HG02798 (cell line): ENCODE measurements at regions not wholly inside any gene's neighbourhood (a gene's known extent, or its start where the extent isn't known, plus 50 kb on each side); places are given as distances from the start of the nearest gene placed in this dataset.
"Not testable (repeated sequence)": the region's sequence is repeated elsewhere in the genome, so short reads cannot be mapped to it uniquely, and the experiment has no call there.

Experiments
- ATAC-seq: cut with Tn5 transposase; IDR thresholded peaks from one replicate; pipeline ENCODE4 v1.9.1; 2021; ENCODE audit warnings: mild to moderate bottlenecking; ENCODE audit not compliant: unreplicated experiment, poor library complexity

DNA sequence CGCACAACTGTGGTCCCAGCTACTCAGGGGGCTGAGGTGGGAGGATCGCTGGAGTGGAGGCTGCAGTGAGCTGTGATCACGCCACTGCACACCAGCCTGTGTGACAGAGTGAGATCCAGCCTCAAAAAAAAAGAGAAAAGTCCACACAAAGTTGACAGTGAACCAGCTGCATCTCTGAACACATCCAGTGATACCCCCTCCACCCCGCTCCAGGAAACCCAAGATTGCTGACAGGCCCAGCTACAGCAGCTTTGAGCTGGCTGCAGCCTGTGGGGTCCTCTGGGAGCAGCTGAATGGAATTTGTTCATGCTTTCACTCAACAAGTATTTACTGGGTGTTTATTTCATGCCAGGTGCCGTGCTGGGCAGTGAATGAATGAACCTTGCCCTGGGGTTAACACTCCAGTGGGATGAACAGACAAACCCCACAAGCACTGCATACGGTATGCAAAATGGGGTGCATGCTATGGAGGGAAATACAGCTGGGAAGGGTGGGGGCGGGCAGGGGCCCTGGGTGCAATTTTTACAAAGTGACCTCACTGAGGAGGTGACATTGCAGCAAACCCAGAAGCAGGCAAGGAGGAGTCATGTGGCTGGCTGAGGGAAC is 170.9 kb downstream of the GOSR1 start:
- not testable (repeated sequence) for ATAC-seq

DNA sequence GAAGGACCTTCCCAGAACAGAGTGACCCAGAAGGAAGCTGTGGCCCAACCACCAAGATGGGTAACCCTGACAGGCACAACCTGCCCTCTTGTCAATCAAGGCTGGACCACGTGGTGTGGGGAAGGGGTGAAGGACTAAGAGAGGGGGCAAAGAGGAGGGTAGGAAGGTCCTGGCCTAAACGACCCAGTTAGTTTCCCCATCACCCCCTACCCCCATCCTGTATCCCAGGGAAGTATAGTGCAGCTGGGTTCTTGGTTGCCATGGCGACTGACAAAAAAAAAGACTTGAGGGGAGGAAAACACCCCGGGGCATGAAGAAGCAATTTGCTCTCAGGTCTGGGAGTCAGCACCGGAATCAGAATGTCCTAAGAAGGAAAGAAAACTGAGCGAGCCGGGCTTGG is 168.7 kb downstream of the GOSR1 start:
- ATAC-seq: not testable (repeated sequence)

DNA sequence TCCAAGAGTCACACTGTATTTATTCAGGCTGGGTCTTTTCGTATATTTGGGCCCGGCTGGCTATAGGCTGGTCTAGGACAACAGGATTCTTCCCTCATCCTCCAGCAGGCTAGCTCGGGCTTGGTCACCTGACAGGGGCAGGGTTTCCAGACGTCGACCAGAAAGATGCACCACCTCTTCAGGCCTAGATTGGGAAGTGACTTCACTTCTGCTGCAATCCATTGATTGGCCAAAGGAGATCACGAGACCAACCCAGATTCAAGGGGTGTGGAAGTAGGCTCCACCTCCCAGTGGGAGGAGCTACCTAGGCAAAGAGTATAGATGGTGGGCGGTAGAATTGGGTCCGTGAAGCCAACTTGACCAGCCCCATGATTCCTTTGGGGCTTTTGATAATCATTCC is 167.5 kb downstream of the GOSR1 start:
- not testable (repeated sequence) for ATAC-seq

DNA sequence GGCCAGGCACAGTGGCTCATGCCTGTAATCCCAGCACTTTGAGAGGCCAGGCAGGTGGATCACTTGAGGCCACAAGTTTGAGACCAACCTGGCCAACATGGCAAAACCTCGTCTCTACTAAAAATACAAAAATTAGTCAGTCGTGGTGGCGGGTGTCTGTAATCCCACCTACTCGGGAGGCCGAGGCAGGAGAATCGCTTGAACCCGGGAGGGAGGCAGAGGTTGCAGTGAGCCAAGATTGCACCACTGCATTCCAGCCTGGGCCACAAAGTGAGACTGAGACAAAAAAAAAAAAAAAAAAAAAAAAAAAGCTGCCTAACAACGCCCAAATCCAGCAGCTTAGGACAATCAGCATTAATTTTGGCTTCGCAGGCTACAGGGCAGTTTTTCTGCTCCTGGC is 167.1 kb downstream of the GOSR1 start:
- not testable (repeated sequence) for ATAC-seq

DNA sequence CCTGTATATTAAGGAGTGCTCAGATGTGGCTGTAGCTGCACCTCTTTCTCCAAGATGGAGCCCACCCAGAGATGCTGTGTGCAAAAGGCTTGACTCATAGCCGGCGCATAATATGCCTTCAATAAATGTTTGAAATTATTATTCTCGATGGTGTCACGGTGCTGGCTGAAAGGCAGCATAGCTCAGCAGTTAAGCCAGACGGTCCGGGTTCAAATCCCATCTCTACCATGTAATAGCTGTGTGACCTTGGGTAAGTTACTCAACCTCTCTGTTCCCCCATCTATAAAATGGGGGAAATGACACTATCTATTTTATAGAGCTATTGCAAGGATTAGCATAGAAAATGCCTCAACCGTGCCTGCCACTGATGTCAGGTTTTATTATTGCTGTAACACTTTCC is 164.2 kb downstream of the GOSR1 start:
- not testable (repeated sequence) for ATAC-seq

DNA sequence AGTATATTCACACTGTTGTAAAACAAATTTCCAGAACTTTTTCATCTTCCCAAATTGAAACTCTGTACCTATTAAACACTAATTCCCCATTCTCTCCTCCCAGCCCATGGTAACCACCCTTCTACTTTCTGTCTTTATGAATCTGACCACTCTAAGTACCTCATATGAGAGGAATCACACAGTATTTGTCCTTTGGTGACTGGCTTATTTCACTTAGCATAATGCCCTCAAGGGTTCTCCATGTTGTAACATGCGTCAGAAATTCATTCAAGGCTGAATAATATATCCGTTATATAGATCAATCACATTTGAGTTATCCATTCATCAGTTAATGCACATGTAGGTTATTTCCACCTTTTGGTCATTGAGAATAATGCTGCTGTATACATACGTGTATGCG is 162.2 kb downstream of the GOSR1 start:
- not testable (repeated sequence) for ATAC-seq

DNA sequence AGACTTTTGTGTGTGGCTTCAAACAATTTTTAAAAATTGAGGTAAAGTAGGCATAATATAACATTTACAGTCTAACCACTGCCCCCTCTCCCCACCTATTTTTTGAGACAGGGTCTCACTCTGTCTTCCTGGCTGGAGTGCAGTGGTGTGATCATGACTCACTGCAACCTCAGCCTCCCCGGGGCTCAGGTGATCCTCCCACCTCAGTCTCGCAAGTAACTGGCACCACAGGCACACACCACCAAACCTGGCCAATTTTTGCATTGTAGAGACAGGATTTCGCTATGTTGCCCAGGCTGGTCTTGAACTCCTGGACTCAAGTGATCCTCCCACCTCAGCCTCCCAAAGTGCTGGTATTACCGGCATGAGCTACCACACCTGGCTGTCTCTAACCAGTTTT is 161.8 kb downstream of the GOSR1 start:
- ATAC-seq: not testable (repeated sequence)

DNA sequence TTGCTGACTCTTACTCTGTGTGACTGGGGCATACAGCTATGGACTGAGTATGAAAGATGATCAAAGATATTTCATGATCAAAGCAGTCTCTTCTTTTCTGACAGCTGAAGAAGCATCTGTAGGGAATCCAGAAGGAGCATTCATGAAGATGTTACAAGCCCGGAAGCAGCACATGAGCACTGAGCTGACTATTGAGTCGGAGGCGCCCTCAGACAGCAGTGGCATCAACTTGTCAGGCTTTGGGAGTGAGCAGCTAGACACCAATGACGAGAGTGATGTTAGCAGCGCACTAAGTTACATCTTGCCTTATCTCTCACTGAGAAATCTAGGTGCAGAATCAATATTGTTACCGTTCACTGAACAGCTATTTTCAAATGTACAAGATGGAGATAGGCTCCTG is 154.4 kb downstream of the GOSR1 start:
- not testable (repeated sequence) for ATAC-seq

DNA sequence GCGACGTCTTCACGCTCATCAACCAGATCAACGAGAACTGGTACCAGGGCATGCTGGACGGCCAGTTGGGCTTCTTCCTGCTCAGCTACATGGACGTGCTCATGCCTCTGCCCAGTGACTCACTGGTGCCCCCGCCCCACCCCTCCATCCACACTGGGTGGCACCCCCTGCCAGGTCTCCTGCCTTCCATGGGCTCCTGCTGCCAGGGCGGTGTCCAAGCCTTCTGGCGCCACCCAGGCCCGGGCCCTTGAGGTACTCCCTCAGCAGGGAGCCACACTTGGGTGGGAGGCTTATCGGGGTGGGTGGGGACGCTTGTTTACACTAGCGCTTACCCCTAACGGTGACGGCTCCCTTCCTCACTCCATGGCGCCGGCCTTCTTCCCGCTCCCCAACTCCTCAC is 148.2 kb downstream of the GOSR1 start:
- not testable (repeated sequence) for ATAC-seq

DNA sequence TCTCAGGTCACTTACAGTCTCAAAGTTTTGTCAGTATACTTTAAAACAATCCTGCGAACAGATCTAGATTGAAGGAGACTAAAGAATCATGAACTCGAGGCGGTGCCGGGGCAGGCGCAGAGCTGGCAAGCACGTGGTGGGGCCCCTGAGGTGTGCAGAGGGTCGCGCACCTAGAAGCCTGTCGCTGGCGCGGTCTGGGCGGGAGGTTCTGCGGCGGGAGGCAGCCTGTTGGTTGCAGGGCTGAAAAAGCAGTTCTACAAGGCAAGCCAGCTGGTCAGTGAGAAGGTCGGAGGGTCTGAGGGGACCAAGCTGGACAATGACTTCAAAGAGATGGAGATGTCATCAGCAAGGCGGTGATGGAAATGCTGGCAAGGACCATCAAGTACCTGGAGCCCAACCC is 147.0 kb downstream of the GOSR1 start:
- not testable (repeated sequence) for ATAC-seq

DNA sequence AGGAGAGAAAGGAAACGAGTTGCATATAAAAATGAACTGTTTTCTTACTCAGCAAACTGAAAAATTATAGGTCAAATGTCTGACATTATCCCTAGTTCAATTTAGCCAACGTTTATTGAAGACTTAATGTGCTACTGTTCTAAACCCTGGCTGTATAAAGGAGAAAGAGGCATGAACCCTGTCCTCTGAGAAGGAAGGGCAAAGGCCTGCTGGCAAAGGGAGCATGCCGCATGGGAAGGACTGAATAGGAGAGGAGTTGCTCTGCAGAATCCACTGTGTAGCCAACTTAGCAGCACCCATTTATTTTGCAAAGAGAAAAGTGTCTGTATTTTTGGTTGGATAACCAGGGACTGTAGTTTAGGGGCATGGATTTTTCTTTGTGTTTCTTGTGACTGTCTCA is 132.5 kb downstream of the GOSR1 start:
- not testable (repeated sequence) for ATAC-seq

DNA sequence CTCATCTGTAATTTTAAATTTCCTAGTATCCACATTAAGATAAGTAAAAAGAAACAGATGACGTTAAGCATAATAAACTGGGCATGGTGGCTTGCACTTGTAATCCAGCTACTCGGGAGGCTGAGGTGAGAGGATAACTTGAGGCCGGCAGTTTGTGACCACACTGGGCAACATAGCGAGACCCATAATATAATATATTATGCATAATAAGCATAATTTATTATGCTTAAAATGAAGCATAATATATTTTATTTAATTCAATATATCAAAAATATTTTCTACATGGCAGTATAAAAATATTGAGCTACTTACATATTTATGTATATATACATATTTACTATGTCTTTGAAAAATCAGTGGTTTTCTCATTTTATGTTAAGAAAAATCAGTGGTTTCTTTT is 128.3 kb downstream of the GOSR1 start:
- ATAC-seq: no peak

DNA sequence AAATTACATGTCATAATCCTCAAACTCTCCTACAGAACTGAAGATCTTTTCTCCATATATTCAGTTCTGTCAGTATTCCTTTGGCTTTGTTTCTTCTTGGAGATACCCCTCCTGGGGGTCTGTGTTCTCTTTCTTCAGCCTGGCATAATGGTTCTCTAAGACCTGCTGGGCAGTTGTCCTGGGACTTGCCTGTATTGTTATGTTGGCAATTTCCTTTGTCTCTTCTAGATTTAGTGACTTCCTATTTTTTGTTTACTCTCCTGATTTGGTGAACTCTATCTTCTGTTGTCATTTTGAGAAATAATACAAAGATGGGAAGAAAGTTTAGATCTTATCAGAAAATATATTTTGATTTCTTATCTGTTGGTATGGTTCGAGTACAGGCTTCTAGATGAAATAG is 127.8 kb downstream of the GOSR1 start:
- ATAC-seq: no peak

DNA sequence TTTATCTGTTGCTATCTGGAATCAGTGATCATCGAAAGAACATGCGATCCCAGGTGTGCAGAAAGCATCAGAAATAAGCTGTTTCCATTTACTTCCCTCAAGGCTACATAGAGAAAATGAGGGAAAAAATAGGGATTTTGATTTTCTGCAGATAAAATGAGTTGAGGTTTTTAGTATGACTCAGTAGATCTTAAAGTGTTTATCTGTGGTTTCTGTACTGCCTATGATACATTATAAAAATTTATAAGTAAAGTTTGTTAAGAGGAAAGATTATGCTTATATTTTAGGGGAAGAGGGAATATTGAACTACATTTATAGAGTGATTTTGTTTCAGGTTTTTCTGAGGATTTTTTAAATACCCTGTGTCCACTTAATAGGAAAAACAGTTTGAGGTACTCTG is 125.2 kb downstream of the GOSR1 start:
- not testable (repeated sequence) for ATAC-seq

DNA sequence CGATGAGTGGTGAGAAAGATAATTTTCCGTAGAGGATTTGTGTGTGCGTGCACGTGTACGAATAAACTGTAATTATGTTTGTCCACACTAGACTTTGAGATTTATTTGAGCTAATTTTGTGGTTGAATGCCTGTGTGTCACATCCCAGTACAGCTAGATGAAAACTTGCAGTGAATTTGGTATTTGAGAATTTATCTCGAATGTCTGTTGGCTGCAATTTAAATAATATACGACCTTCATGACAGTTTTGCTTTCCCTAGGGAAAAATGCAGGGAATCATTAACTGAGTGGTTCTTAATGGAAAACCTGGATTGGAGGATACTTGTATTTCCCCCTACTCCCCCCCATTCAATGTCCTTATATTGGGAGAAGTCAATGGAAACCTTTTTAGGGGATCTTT is 124.8 kb downstream of the GOSR1 start:
- not testable (repeated sequence) for ATAC-seq

DNA sequence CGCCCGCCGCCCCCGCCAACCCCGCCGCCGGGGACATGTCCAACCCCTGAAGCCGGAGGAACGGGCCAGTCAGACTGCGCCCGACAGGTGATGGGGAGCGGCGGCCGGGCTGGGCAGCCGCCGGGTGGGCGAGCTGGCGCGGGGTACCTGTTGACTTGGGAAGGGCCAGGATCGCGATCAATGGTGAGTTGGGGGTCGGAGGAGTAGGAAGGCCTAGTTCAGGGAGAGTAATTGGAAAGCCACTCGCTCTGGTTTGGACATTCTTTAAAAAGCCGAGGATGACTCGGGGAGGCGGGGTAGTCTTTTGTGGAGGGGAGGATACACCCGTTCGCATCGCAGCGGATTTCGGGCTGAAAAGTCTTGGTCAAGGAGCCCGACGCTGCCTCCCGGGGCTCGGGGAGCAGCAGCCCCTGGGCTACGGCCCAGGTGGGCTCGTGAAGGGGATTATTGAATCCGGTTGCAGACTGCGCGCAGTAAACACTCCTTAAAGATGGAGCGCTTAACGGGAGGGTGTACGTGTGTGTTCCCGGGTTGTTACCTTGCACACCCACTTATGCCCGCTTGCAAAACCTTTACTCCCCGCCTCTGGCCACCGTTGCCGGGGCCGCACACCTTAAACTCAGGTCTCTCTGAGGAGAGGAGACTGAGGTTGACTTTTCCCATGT is 123.8 kb downstream of the GOSR1 start:
- peak; percentile 9 for ATAC-seq

DNA sequence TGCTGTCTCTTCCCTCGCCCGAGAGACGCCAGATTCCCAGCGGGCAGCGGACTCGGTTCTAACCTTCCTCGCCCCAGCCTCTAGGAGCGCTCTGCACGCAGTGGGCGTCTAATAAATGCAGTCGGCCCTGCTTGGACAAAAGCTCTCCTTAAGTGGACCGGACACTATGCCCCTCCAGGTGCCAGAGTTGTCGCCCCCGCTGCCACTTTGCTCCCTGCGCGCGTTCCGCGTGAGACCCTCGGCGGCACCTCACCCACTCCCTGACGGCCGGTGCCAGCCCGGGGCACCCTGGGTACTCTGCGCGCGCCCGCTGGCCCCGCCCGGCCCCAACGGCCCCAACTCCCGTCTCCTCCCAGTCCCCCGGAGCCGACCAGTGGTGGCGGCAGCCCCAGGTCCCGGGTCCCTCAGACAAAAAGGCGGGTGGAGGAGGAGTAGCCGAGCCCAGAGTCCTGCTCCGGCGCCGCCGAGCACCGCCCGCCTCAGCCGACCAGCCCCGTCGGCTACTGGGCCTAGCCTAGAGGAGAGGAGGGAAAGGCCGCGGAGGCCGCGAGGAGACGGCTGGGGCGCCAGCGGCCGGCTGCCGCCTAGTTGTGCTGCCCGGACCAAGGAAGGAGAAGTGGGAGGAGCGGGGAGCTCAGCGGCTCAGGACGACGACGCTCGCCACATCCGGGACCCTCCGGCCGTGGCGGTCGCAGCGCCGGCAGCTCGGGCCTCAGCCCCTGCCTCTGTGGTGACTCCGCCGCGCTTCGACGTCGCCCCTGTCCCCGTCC is 123.0 kb downstream of the GOSR1 start:
- ATAC-seq: peak; percentile 87

DNA sequence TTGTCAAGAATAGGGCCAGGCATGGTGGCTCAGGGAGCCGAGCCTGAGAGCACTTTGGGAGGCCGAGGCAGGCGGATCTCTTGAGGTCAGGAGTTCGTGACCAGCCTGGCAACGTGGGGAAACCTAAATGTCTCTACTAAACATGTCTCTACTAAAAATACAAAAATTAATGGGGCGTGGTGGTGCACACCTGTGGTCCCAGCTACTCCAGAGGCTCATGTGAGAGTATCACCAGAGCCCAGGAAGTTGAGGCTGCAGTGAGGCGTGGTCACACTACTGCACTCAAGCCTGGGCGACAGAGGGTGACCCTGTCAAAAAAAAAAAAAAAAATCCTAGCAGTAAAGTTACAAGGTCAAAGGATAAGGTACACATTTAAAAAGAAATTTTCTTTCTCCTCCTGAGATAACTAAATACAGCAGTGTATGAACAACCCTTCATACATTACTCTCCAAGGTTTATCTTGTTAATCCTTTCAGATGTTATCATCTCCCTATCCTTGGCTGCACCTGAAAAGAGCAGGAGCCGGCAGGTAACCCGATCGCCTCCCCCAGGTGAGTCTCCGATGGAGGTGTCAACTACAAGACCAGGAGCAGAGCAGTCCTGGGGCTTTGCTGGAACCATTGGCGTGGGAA is 122.3 kb downstream of the GOSR1 start:
- ATAC-seq: no peak

DNA sequence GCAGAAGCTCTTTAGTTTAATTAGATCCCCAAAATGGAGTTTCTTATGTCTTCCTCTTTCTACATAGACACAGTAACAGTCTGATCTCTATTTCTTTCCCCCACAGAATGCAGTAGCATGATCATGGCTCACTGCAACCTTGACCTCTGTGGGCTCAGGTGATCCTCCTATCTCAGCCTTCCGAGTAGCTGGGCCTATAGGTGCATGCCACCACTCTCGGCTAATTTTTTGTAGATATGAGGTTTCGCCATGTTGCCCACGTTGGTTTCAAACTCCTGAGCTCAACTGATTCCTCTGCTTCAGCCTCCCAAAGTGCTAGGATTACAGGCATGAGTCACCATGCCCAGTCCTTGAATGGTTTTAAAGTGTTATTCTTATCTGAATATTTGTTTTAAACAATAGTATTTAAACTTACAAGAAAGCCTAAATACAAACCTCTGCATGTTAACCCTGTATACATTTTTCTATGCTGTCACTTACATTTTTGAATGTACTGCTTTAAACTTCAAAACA is 120.6 kb downstream of the GOSR1 start:
- no peak for ATAC-seq

DNA sequence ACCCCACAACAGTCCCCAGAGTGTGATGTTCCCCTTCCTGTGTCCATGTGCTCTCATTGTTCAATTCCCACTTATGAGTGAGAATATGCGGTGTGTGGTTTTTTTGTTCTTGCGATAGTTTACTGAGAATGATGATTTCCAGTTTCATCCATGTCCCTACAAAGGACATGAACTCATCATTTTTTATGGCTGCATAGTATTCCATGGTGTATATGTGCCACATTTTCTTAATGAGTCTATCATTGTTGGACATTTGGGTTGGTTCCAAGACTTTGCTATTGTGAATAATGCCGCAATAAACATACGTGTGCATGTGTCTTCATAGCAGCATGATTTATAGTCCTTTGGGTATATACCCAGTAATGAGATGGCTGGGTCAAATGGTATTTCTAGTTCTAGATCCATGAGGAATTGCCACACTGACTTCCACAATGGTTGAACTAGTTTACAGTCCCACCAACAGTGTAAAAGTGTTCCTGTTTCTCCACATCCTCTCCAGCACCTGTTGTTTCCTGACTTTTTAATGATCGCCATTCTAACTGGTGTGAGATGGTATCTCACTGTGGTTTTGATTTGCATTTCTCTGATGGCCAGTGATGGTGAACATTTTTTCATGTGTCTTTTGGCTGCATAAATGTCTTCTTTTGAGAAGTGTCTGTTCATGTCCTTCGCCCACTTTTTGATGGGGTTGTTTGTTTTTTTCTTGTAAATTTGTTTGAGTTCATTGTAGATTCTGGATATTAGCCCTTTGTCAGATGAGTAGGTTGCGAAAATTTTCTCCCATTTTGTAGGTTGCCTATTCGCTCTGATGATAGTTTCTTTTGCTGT is 120.0 kb downstream of the GOSR1 start:
- ATAC-seq: not testable (repeated sequence)
